ENCODE measurements at regions not wholly inside any gene's neighbourhood (a gene's known extent, or its start where the extent isn't known, plus 50 kb on each side); places are given as distances from the start of the nearest gene placed in this dataset.

GRCh38 chr4:176910646-176911045 is 117.9 kb upstream of the VEGFC start:
- DNase-seq = no peak
- no peaks in the 10 kb centered on the region for H3K4me1 ChIP-seq
- 80 to 100% (median 82%) methylated on average over 1 to 2 of the region's 2 CpGs for WGBS, 4 donors
- no peaks in the 10 kb centered on the region for H3K27me3 ChIP-seq
- intact Hi-C loops (cut with DNase I) = no loop called here
- H3K36me3 ChIP-seq = no peaks in the 10 kb centered on the region
- peaks cover 0 to 27% (median 5%) of the 10 kb centered on the region in 12 donors for H3K9me3 ChIP-seq
- ATAC-seq = no peak
- H3K4me3 ChIP-seq = no peak overlapping the region
- H3K27ac ChIP-seq = no peak overlapping the region
- no peak for TF ChIP-seq POLR2A (IDR thresholded peaks at IDR 0.05)
- no peak for TF ChIP-seq CTCF (IDR thresholded peaks at IDR 0.05)

GRCh38 chr4:176919631-176920030 is 126.9 kb upstream of the VEGFC start:
- no peak overlapping the region for H3K4me3 ChIP-seq
- DNase-seq (no peak), ATAC-seq (no peak)
- H3K4me1 ChIP-seq = no peaks in the 10 kb centered on the region
- no peak for TF ChIP-seq POLR2A (IDR thresholded peaks at IDR 0.05)
- no peak for TF ChIP-seq CTCF (IDR thresholded peaks at IDR 0.05)
- H3K27me3 ChIP-seq = no peaks in the 10 kb centered on the region
- peaks cover 0 to 29% (median 11%) of the 10 kb centered on the region in 12 donors for H3K9me3 ChIP-seq
- no peak overlapping the region for H3K27ac ChIP-seq
- intact Hi-C loops (cut with DNase I) = no loop called here
- WGBS, 4 donors = 65 to 81% (median 76%) methylated on average over 2 of the region's 2 CpGs
- no peaks in the 10 kb centered on the region for H3K36me3 ChIP-seq

GRCh38 chr4:176920694-176921093 is 128.0 kb upstream of the VEGFC start:
- H3K4me3 ChIP-seq = no peak overlapping the region
- no peak for ATAC-seq
- peaks cover 0 to 21% (median 8%) of the 10 kb centered on the region in 12 donors for H3K9me3 ChIP-seq
- TF ChIP-seq POLR2A (IDR thresholded peaks at IDR 0.05) (no peak), CTCF (IDR thresholded peaks at IDR 0.05) (no peak)
- no peak overlapping the region for H3K27ac ChIP-seq
- H3K27me3 ChIP-seq = no peaks in the 10 kb centered on the region
- intact Hi-C loops (cut with DNase I) = no loop called here
- no peaks in the 10 kb centered on the region for H3K4me1 ChIP-seq
- 55 to 65% (median 62%) methylated on average over 4 of the region's 4 CpGs for WGBS, 4 donors
- H3K36me3 ChIP-seq = no peaks in the 10 kb centered on the region
- no peak for DNase-seq

DNA sequence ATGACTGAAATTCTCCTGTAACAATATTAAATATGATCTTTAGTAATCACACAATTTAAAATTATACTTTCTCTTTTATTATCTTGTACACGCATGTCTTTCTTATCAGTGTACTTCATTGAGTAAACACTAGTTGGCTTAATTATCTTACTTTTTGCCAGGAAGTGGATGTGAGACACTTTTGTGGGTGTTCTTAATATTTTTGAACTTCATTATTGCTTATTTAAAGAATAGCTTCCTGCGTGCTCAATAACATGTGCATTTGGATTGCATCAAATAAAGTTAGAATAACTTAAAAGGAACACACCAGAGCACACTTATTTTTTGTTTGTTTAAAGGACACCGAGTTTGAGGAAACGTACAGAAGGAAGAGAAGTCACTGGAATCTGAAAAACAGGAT is 128.5 kb upstream of the VEGFC start:
- Histone ChIP-seq H3K9me3 (peaks cover 0 to 19% (median 6%) of the 10 kb centered on the region in 12 donors), H3K4me1 (no peaks in the 10 kb centered on the region), H3K4me3 (no peak overlapping the region), H3K27me3 (no peaks in the 10 kb centered on the region), H3K27ac (no peak overlapping the region), H3K36me3 (no peaks in the 10 kb centered on the region)
- 59 to 72% (median 62%) methylated on average over 4 of the region's 4 CpGs for WGBS, 4 donors
- intact Hi-C loops (cut with DNase I) = no loop called here
- no peak for TF ChIP-seq CTCF (IDR thresholded peaks at IDR 0.05)
- no peak for TF ChIP-seq POLR2A (IDR thresholded peaks at IDR 0.05)
- no peak for DNase-seq
- no peak for ATAC-seq

Data from heart left ventricle (tissue), 16 donors.